ENCODE measurements at regions not wholly inside any gene's neighbourhood (a gene's known extent, or its start where the extent isn't known, plus 50 kb on each side); places are given as distances from the start of the nearest gene placed in this dataset.

- Histone ChIP-seq H3K4me1 (ENCODE audit: control insufficient read depth in 5 of 5, insufficient read depth in 5 of 5, low read length in 5 of 5) (no peaks in the 10 kb centered on the region), H3K9ac (ENCODE audit: insufficient read depth in 1 of 2, low read length in 2 of 2) (no peak overlapping the region), H3K27me3 (ENCODE audit: control insufficient read depth in 3 of 3, insufficient read depth in 3 of 3, low read length in 2 of 3) (no peaks in the 10 kb centered on the region), H3K9me3 (ENCODE audit: control insufficient read depth in 4 of 4, insufficient read depth in 3 of 4, low read length in 3 of 4) (no peaks in the 10 kb centered on the region), H3K36me3 (ENCODE audit: control insufficient read depth in 4 of 4, insufficient read depth in 4 of 4, low read length in 4 of 4) (no peaks in the 10 kb centered on the region), H3K27ac (ENCODE audit: low read depth in 1 of 2, low read length in 1 of 2) (no peak overlapping the region), H3K4me3 (no peak overlapping the region)
- no peak for TF ChIP-seq CTCF (IDR thresholded peaks at IDR 0.05; ENCODE audit: control extremely low read depth, extremely low read depth)
- no peak for DNase-seq
- 42 to 75% methylated on average over 1 of the region's 1 CpG for WGBS, 2 donors
- no peak for ATAC-seq (ENCODE audit: insufficient read depth, low FRiP score)
Measured at GRCh38 chr5:44727100-44727499, 81.6 kb upstream of the MRPS30 start.

GRCh38 chr5:44719856-44720255 is 88.9 kb upstream of the MRPS30 start:
- no peak for TF ChIP-seq CTCF (IDR thresholded peaks at IDR 0.05; ENCODE audit: control extremely low read depth, extremely low read depth)
- no peak overlapping the region for H3K27ac ChIP-seq (ENCODE audit: low read depth in 1 of 2, low read length in 1 of 2)
- no peaks in the 10 kb centered on the region for H3K36me3 ChIP-seq (ENCODE audit: control insufficient read depth in 4 of 4, insufficient read depth in 4 of 4, low read length in 4 of 4)
- DNase-seq: no peak
- WGBS, 2 donors: 43 to 57% methylated on average over 2 of the region's 2 CpGs
- H3K4me1 ChIP-seq (ENCODE audit: control insufficient read depth in 5 of 5, insufficient read depth in 5 of 5, low read length in 5 of 5): no peaks in the 10 kb centered on the region
- no peaks in the 10 kb centered on the region for H3K27me3 ChIP-seq (ENCODE audit: control insufficient read depth in 3 of 3, insufficient read depth in 3 of 3, low read length in 2 of 3)
- H3K4me3 ChIP-seq: no peak overlapping the region
- H3K9me3 ChIP-seq (ENCODE audit: control insufficient read depth in 4 of 4, insufficient read depth in 3 of 4, low read length in 3 of 4): no peaks in the 10 kb centered on the region
- no peak overlapping the region for H3K9ac ChIP-seq (ENCODE audit: insufficient read depth in 1 of 2, low read length in 2 of 2)
- no peak for ATAC-seq (ENCODE audit: insufficient read depth, low FRiP score)

GRCh38 chr5:44714871-44715561 is 93.7 kb upstream of the MRPS30 start:
- H3K36me3 ChIP-seq (ENCODE audit: control insufficient read depth in 4 of 4, insufficient read depth in 4 of 4, low read length in 4 of 4): no peaks in the 10 kb centered on the region
- WGBS, 2 donors: 84 to 86% methylated on average over 3 of the region's 3 CpGs
- ATAC-seq (ENCODE audit: insufficient read depth, low FRiP score): no peak

More at GRCh38 chr5:44714871-44715561, 93.7 kb upstream of the MRPS30 start:
- Histone ChIP-seq H3K4me1 (ENCODE audit: control insufficient read depth in 5 of 5, insufficient read depth in 5 of 5, low read length in 5 of 5) (peaks cover 0 to 10% (median 0%) of the 10 kb centered on the region in 5 donors), H3K9ac (ENCODE audit: insufficient read depth in 1 of 2, low read length in 2 of 2) (no peak overlapping the region), H3K27me3 (ENCODE audit: control insufficient read depth in 3 of 3, insufficient read depth in 3 of 3, low read length in 2 of 3) (no peaks in the 10 kb centered on the region), H3K27ac (ENCODE audit: low read depth in 1 of 2, low read length in 1 of 2) (no peak overlapping the region), H3K4me3 (no peak overlapping the region), H3K9me3 (ENCODE audit: control insufficient read depth in 4 of 4, insufficient read depth in 3 of 4, low read length in 3 of 4) (no peaks in the 10 kb centered on the region)
- DNase-seq: no peak
- no peak for TF ChIP-seq CTCF (IDR thresholded peaks at IDR 0.05; ENCODE audit: control extremely low read depth, extremely low read depth)
